H9 (cell line): ENCODE measurements at regions not wholly inside any gene's neighbourhood (a gene's known extent, or its start where the extent isn't known, plus 50 kb on each side); places are given as distances from the start of the nearest gene placed in this dataset.

Experiments
- DNase-seq: peaks from one replicate; pipeline ENCODE4 v3.0.0-alpha.2; 2017
- H2AFZ ChIP-seq: one replicate; pipeline ENCODE4 v1.6.1; 2013; ENCODE audit warnings: mild to moderate bottlenecking, low read length, control low read depth, moderate library complexity
- H2AK5ac ChIP-seq: 2 replicates; pipeline ENCODE4 v1.6.1; 2013; ENCODE audit warnings: low read length, control low read depth, mixed read lengths; ENCODE audit not compliant: insufficient read length
- H2BK120ac ChIP-seq: one replicate; pipeline ENCODE4 v1.6.1; 2013; ENCODE audit warnings: low read depth, mild to moderate bottlenecking, low read length, control low read depth, inconsistent platforms; ENCODE audit not compliant: poor library complexity, severe bottlenecking
- H2BK12ac ChIP-seq: 2 replicates; pipeline ENCODE4 v1.6.1; 2013; ENCODE audit warnings: low read length, control low read depth, mixed read lengths, low read depth; ENCODE audit not compliant: insufficient read length
- H2BK15ac ChIP-seq: 2 replicates; pipeline ENCODE4 v1.6.1; 2013; ENCODE audit warnings: low read depth, low read length, control low read depth
- H2BK20ac ChIP-seq: one replicate; pipeline ENCODE4 v1.6.1; 2013; ENCODE audit warnings: low read depth, mild to moderate bottlenecking, low read length, control low read depth, inconsistent platforms; ENCODE audit not compliant: poor library complexity, severe bottlenecking
- H2BK5ac ChIP-seq: 2 replicates; pipeline ENCODE4 v1.6.1; 2013; ENCODE audit warnings: low read length, control low read depth, mixed read lengths; ENCODE audit not compliant: insufficient read length
- H3K14ac ChIP-seq: 2 replicates; pipeline ENCODE4 v1.6.1; 2013; ENCODE audit warnings: low read length, control low read depth; ENCODE audit not compliant: insufficient read depth
- H3K18ac ChIP-seq: 2 replicates; pipeline ENCODE4 v1.6.1; 2013; ENCODE audit warnings: low read depth, mild to moderate bottlenecking, mixed read lengths, low read length, control low read depth; ENCODE audit not compliant: insufficient read length
- H3K23ac ChIP-seq: 2 replicates; pipeline ENCODE4 v1.6.1; 2013; ENCODE audit warnings: low read length, control low read depth, mixed read lengths, low read depth; ENCODE audit not compliant: insufficient read length
- H3K23me2 ChIP-seq: 2 replicates; pipeline ENCODE4 v1.6.1; 2013; ENCODE audit warnings: low read depth, mild to moderate bottlenecking, mixed read lengths, low read length, control low read depth; ENCODE audit not compliant: insufficient read length, poor library complexity, severe bottlenecking
- H3K27ac ChIP-seq: 2 replicates; pipeline ENCODE4 v1.5.1; 2013; ENCODE audit warnings: low read length, control low read depth, mixed read lengths, low read depth; ENCODE audit not compliant: insufficient read length
- H3K27me3 ChIP-seq: 2 replicates; pipeline ENCODE4 v1.6.1; 2013; ENCODE audit warnings: low read length, control low read depth, inconsistent platforms; ENCODE audit not compliant: insufficient read depth
- H3K4ac ChIP-seq: 2 replicates; pipeline ENCODE4 v1.6.1; 2013; ENCODE audit warnings: low read depth, mild to moderate bottlenecking, control low read depth, inconsistent platforms, low read length, moderate library complexity
- H3K4me1 ChIP-seq: 2 replicates; pipeline ENCODE4 v1.6.1; 2013; ENCODE audit warnings: low read length, control low read depth, inconsistent platforms; ENCODE audit not compliant: insufficient read depth
- H3K4me2 ChIP-seq: 2 replicates; pipeline ENCODE4 v1.6.1; 2013; ENCODE audit warnings: low read length, control low read depth, mixed read lengths; ENCODE audit not compliant: insufficient read length, insufficient read depth
- H3K56ac ChIP-seq: 2 replicates; pipeline ENCODE4 v1.6.1; 2013; ENCODE audit warnings: low read depth, mild to moderate bottlenecking, mixed read lengths, low read length, control low read depth; ENCODE audit not compliant: insufficient read length
- H3K79me1 ChIP-seq: 2 replicates; pipeline ENCODE4 v1.6.1; 2013; ENCODE audit warnings: low read depth, mild to moderate bottlenecking, moderate library complexity, low read length, control low read depth, inconsistent platforms; ENCODE audit not compliant: insufficient read depth, poor library complexity, severe bottlenecking
- H3K79me2 ChIP-seq: 2 replicates; pipeline ENCODE4 v1.6.1; 2013; ENCODE audit warnings: low read length, control low read depth, inconsistent platforms; ENCODE audit not compliant: insufficient read depth
- H3K9ac ChIP-seq: 2 replicates; pipeline ENCODE4 v1.6.1; 2013; ENCODE audit warnings: low read length, control low read depth, mixed read lengths; ENCODE audit not compliant: insufficient read length; ENCODE audit errors: extremely low read depth
- H3K9me3 ChIP-seq: one replicate; pipeline ENCODE4 v1.6.1; 2013; ENCODE audit warnings: low read depth, low read length, inconsistent platforms; ENCODE audit not compliant: control insufficient read depth
- H3T11ph ChIP-seq: one replicate; pipeline ENCODE4 v1.6.1; 2013; ENCODE audit warnings: mild to moderate bottlenecking, low read length, control low read depth, inconsistent platforms
- H4K20me1 ChIP-seq: one replicate; pipeline ENCODE4 v1.6.1; 2013; ENCODE audit not compliant: control insufficient read depth, insufficient read length, insufficient read depth
- H4K5ac ChIP-seq: 2 replicates; pipeline ENCODE4 v1.6.1; 2013; ENCODE audit warnings: low read depth, mild to moderate bottlenecking, mixed read lengths, low read length, control low read depth; ENCODE audit not compliant: insufficient read length
- H4K8ac ChIP-seq: replicated peaks from 2 replicates; pipeline ENCODE4 v1.6.1; 2013; ENCODE audit warnings: low read length, control low read depth, mixed read lengths, low read depth; ENCODE audit not compliant: insufficient read length
- H4K91ac ChIP-seq: 2 replicates; pipeline ENCODE4 v1.6.1; 2013; ENCODE audit warnings: low read depth, mild to moderate bottlenecking, moderate library complexity, mixed read lengths, low read length, control low read depth; ENCODE audit not compliant: insufficient read length
- H3K27ac Mint-ChIP-seq, 3 experiments: 2 replicates in 2 of 3; 3 replicates in 1 of 3; pipeline ENCODE4 v1.8.0; 2020 to 2021; ENCODE audit warnings: mixed read lengths in 3 of 3, mild to moderate bottlenecking in 1 of 3, moderate library complexity in 1 of 3
- H3K27me3 Mint-ChIP-seq: 2 replicates; pipeline ENCODE4 v1.8.0; 2021; ENCODE audit warnings: low read depth, mild to moderate bottlenecking, moderate library complexity, mixed read lengths
- H3K36me3 Mint-ChIP-seq, 3 experiments: 2 replicates in 2 of 3; 3 replicates in 1 of 3; pipeline ENCODE4 v1.8.0; 2020 to 2021; ENCODE audit warnings: low read depth in 3 of 3, mixed read lengths in 3 of 3; ENCODE audit not compliant: insufficient read depth in 1 of 3
- H3K4me1 Mint-ChIP-seq, 2 experiments: 2 replicates each; pipeline ENCODE4 v1.8.0; 2020; ENCODE audit warnings: mixed read lengths in 2 of 2
- H3K4me3 Mint-ChIP-seq, 2 experiments: 2 replicates in 1 of 2; 3 replicates in 1 of 2; pipeline ENCODE4 v1.8.0; 2020 to 2021; ENCODE audit warnings: mild to moderate bottlenecking in 2 of 2, mixed read lengths in 2 of 2, moderate library complexity in 1 of 2
- H3K9me3 Mint-ChIP-seq, 2 experiments: 2 replicates in 1 of 2; 3 replicates in 1 of 2; pipeline ENCODE4 v1.8.0; 2020; ENCODE audit warnings: mild to moderate bottlenecking in 2 of 2, mixed read lengths in 2 of 2, moderate library complexity in 1 of 2
- WGBS: extraction: QIAGEN DNeasy Blood & Tissue Kit; methylation state at CpG from one replicate; pipeline ENCODE4 v1.1.7; 2013; ENCODE audit warnings: missing lambda C conversion rate, low lambda C conversion rate, mixed read lengths; ENCODE audit not compliant: insufficient read length; ENCODE audit errors: extremely low coverage; 5-methylcytosine and 5-hydroxymethylcytosine counted together
- TF ChIP-seq, protein P1 (sequence below): fragments of 200-600 bp; sonication (generic); conservative IDR thresholded peaks from 3 replicates; pipeline ENCODE4 v1.8.0; 2021; ENCODE audit warnings: antibody characterized with exemption, mild to moderate bottlenecking

GRCh38 chr3:135382188-135382587 is 583.3 kb upstream of the PPP2R3A start:
- DNase-seq = no peak
- no peak overlapping the region for H3K18ac ChIP-seq
- H4K8ac ChIP-seq = no peak overlapping the region
- no peaks in the 10 kb centered on the region for H3K79me1 ChIP-seq
- no peak overlapping the region for H3K56ac ChIP-seq
- H2BK5ac ChIP-seq = no peak overlapping the region
- no peaks in the 10 kb centered on the region for H3K79me2 ChIP-seq
- Mint-ChIP-seq H3K9me3 (no peaks in the 10 kb centered on the region), H3K27ac (no peak overlapping the region), H3K4me1 (peaks cover 10 to 11% of the 10 kb centered on the region in 2 experiments), H3K36me3 (no peaks in the 10 kb centered on the region), H3K27me3 (no peaks in the 10 kb centered on the region), H3K4me3 (no peak overlapping the region)
- no peak overlapping the region for H4K5ac ChIP-seq
- no peak overlapping the region for H2BK120ac ChIP-seq
- H3K4me1 ChIP-seq = no peaks in the 10 kb centered on the region
- no peak overlapping the region for H4K91ac ChIP-seq
- H2BK15ac ChIP-seq = no peak overlapping the region
- H2BK12ac ChIP-seq = no peak overlapping the region
- no peak overlapping the region for H2AK5ac ChIP-seq
- WGBS = no CpG with 5 or more reads among the region's 3 CpGs
- no peaks in the 10 kb centered on the region for H4K20me1 ChIP-seq
- H2BK20ac ChIP-seq = no peak overlapping the region
- no peak overlapping the region for H3K4ac ChIP-seq
- H3K23me2 ChIP-seq = no peaks in the 10 kb centered on the region
- H3K9ac ChIP-seq = no peak overlapping the region
- H2AFZ ChIP-seq = no peak overlapping the region
- H3K27ac ChIP-seq = no peak overlapping the region
- no peak overlapping the region for H3K4me2 ChIP-seq
- H3K14ac ChIP-seq = no peak overlapping the region
- no peak overlapping the region for H3K23ac ChIP-seq
- TF ChIP-seq, protein P1, sequence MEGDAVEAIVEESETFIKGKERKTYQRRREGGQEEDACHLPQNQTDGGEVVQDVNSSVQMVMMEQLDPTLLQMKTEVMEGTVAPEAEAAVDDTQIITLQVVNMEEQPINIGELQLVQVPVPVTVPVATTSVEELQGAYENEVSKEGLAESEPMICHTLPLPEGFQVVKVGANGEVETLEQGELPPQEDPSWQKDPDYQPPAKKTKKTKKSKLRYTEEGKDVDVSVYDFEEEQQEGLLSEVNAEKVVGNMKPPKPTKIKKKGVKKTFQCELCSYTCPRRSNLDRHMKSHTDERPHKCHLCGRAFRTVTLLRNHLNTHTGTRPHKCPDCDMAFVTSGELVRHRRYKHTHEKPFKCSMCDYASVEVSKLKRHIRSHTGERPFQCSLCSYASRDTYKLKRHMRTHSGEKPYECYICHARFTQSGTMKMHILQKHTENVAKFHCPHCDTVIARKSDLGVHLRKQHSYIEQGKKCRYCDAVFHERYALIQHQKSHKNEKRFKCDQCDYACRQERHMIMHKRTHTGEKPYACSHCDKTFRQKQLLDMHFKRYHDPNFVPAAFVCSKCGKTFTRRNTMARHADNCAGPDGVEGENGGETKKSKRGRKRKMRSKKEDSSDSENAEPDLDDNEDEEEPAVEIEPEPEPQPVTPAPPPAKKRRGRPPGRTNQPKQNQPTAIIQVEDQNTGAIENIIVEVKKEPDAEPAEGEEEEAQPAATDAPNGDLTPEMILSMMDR = no peak
- no peak overlapping the region for H3T11ph ChIP-seq
- H3K9me3 ChIP-seq = no peaks in the 10 kb centered on the region
- H3K27me3 ChIP-seq = no peaks in the 10 kb centered on the region
